ENCODE measurements at regions not wholly inside any gene's neighbourhood (a gene's known extent, or its start where the extent isn't known, plus 50 kb on each side); places are given as distances from the start of the nearest gene placed in this dataset.

DNA sequence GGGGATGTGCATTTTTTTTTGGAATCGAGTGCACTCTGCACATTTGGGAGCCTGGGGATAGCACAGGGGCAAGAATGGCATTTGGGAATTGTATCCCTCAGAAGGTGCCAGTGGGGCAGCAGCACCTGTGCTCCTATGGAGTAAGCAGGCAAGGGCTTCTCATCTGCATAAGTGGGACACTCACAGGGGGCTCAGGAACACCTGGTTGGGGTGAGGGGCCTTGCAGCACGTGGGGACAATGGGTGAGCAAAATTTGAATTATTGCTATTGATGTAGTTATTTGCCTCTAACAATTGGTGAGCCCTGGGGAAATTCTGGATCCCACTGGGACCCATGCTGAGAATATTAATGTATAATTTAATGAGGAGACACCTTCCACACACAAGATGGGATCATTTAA lies 274.2 kb downstream of the TTC6 start:
- Histone ChIP-seq H3K27ac (ENCODE audit: insufficient read depth, low read depth, low read length) (no peak overlapping the region), H3K9ac (replicated peaks; ENCODE audit: extremely low read depth, insufficient read depth, low read length) (no peak overlapping the region), H3K4me2 (ENCODE audit: insufficient read depth, low read length) (no peak overlapping the region), H3K4me1 (ENCODE audit: control insufficient read depth, extremely low read depth, insufficient read depth, low read length) (no peaks in the 10 kb centered on the region), H4K20me1 (replicated peaks; ENCODE audit: control insufficient read depth, extremely low read depth, insufficient read depth, low read length) (no peaks in the 10 kb centered on the region), H3K4me3 (replicated peaks in 1 of 3; ENCODE audit: insufficient read depth in 1 of 3, low read depth in 1 of 3, low read length in 3 of 3) (no peak overlapping the region), H2AFZ (ENCODE audit: low read depth, low read length) (no peak overlapping the region), H3K9me3 (replicated peaks; ENCODE audit: control insufficient read depth, insufficient read depth, low read length) (no peaks in the 10 kb centered on the region), H3K79me2 (ENCODE audit: control insufficient read depth, insufficient read depth, low read length) (no peaks in the 10 kb centered on the region), H3K9me1 (replicated peaks; ENCODE audit: control insufficient read depth, extremely low read depth, insufficient read depth, low read length) (no peaks in the 10 kb centered on the region), H3K27me3 (ENCODE audit: control insufficient read depth in 2 of 2, insufficient read depth in 2 of 2, low read length in 2 of 2) (peaks cover 2 to 8% of the 10 kb centered on the region in 2 experiments), H3K36me3 (ENCODE audit: control insufficient read depth in 2 of 2, extremely low read depth in 1 of 2, insufficient read depth in 2 of 2, low read length in 2 of 2) (no peaks in the 10 kb centered on the region)
- intact Hi-C loops (cut with micrococcal nuclease), result no loop called here
- dilution Hi-C loops (cut with MboI; ENCODE audit: extremely low pct_ligation_motif_present, low sequenced_read_pairs), result no loop called here
- FAIRE-seq (no peak), DNase-seq (ENCODE audit: low read depth, low spot score) (no peak)
- TF ChIP-seq GATA2 (IDR thresholded peaks at IDR 0.05; ENCODE audit: insufficient read depth, insufficient read length, low read depth, low read length) (no peak), JUN (IDR thresholded peaks at IDR 0.05; ENCODE audit: borderline replicate concordance, insufficient read depth, insufficient read length, low read depth) (no peak), POLR2AphosphoS5 (IDR thresholded peaks at IDR 0.05; ENCODE audit: insufficient read depth, low read depth, low read length) (no peak), EZH2 (IDR thresholded peaks at IDR 0.05; ENCODE audit: borderline replicate concordance, low read depth, low read length, severe bottlenecking) (no peak), MYC (IDR thresholded peaks at IDR 0.05; ENCODE audit: low read depth, low read length) (no peak), POLR2A (IDR thresholded peaks at IDR 0.05; ENCODE audit: low read depth, low read length) (no peak), FOS (IDR thresholded peaks at IDR 0.05; ENCODE audit: borderline replicate concordance, insufficient read depth, low read length) (no peak)
- TF ChIP-seq, protein P1, sequence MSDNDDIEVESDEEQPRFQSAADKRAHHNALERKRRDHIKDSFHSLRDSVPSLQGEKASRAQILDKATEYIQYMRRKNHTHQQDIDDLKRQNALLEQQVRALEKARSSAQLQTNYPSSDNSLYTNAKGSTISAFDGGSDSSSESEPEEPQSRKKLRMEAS (IDR thresholded peaks at IDR 0.05; ENCODE audit: insufficient read depth, insufficient read length), result no peak
- TF ChIP-seq, protein P2, sequence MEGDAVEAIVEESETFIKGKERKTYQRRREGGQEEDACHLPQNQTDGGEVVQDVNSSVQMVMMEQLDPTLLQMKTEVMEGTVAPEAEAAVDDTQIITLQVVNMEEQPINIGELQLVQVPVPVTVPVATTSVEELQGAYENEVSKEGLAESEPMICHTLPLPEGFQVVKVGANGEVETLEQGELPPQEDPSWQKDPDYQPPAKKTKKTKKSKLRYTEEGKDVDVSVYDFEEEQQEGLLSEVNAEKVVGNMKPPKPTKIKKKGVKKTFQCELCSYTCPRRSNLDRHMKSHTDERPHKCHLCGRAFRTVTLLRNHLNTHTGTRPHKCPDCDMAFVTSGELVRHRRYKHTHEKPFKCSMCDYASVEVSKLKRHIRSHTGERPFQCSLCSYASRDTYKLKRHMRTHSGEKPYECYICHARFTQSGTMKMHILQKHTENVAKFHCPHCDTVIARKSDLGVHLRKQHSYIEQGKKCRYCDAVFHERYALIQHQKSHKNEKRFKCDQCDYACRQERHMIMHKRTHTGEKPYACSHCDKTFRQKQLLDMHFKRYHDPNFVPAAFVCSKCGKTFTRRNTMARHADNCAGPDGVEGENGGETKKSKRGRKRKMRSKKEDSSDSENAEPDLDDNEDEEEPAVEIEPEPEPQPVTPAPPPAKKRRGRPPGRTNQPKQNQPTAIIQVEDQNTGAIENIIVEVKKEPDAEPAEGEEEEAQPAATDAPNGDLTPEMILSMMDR (IDR thresholded peaks at IDR 0.05; ENCODE audit: extremely low read depth in 1 of 2, insufficient read depth in 1 of 2, low read depth in 1 of 2, low read length in 2 of 2), result no peak
- POLR2A ChIA-PET, result no interaction called here
- BruUV-seq (replicated peaks), result no TSS peak
- CTCF ChIA-PET, result interaction anchor here (0.6 kb wide), 1 partner anchor 1316 kb away, joined by 3 read pairs; no protein-coding TSS in a partner anchor
